ENCODE measurements at regions not wholly inside any gene's neighbourhood (a gene's known extent, or its start where the extent isn't known, plus 50 kb on each side); places are given as distances from the start of the nearest gene placed in this dataset.

DNA sequence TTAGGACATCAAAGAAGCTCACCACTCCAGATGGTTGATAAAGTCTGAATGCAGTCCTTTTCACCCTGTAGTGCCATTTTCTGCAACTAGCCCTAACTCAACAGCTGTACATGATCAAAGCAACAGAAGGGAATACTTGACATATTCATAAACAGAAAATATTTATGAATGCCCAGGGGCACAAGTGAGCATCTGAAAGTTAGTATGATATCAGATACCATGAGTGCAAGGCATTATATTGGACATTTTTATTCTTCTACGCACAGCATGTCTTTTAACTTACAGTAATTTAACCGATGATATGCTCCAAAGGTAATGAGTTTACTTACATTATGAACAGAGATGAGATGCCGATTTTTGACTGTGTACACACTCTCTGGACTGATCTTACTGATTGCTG is 142.0 kb downstream of the MCHR2 start:
- Histone ChIP-seq H3K4me1 (ENCODE audit: low read depth) (no peaks in the 10 kb centered on the region), H3K36me3 (ENCODE audit: low read depth) (no peaks in the 10 kb centered on the region), H3K9me3 (no peaks in the 10 kb centered on the region), H3K4me3 (no peak overlapping the region)
- TF ChIP-seq CTCF (IDR thresholded peaks at IDR 0.05), result no peak
- intact Hi-C loops (cut with DNase I, micrococcal nuclease), result no loop called here
- ATAC-seq, result no peak
- DNase-seq, result no peak

GRCh38 chr6:99867026-99867425 is 127.0 kb downstream of the MCHR2 start:
- ATAC-seq (no peak), DNase-seq (no peak)
- Histone ChIP-seq H3K4me3 (no peak overlapping the region), H3K36me3 (ENCODE audit: low read depth) (no peaks in the 10 kb centered on the region), H3K4me1 (ENCODE audit: low read depth) (no peaks in the 10 kb centered on the region), H3K9me3 (no peaks in the 10 kb centered on the region)
- TF ChIP-seq CTCF (IDR thresholded peaks at IDR 0.05), result no peak
- intact Hi-C loops (cut with DNase I, micrococcal nuclease), result no loop called here

GRCh38 chr6:99868074-99868702 is 125.8 kb downstream of the MCHR2 start:
- H3K9me3 ChIP-seq, result no peaks in the 10 kb centered on the region
- intact Hi-C loops (cut with DNase I, micrococcal nuclease), result no loop called here
- H3K4me1 ChIP-seq (ENCODE audit: low read depth), result no peaks in the 10 kb centered on the region
- peak; percentile 73 for ATAC-seq
- peak; percentile 38 for TF ChIP-seq CTCF (IDR thresholded peaks at IDR 0.05)
- no peaks in the 10 kb centered on the region for H3K36me3 ChIP-seq (ENCODE audit: low read depth)
- DNase-seq, result peak; percentile 51 to 88 (median 80)
- H3K4me3 ChIP-seq, result no peak overlapping the region
